ENCODE measurements at regions not wholly inside any gene's neighbourhood (a gene's known extent, or its start where the extent isn't known, plus 50 kb on each side); places are given as distances from the start of the nearest gene placed in this dataset.

DNA sequence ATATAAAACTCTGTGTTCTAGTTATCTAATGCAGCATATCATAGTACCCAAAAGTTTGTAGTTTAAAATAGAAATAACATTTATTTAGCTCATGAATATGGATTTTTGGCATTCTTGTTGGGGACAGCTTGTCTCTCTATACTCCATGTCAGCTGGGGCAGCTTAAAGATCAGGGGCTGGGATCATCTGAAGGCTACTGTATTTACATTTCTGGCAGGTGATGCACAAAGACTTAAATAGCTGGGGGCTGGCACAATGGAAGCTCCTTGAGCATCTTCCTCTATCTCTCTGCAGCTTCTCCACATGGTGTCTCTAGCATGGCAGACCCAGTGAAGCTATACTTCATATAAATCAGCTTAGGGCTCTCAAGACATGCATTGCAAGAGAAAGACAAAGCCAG, 55.6 kb upstream of the DAB1 start:
- Histone ChIP-seq H3K9ac (ENCODE audit: low read depth, low read length) (no peak overlapping the region), H3K4me1 (ENCODE audit: insufficient read depth, low read length) (no peaks in the 10 kb centered on the region)

GRCh38 chr1:57475366-57475765, 51.5 kb upstream of the DAB1 start:
- Histone ChIP-seq H3K9me3 (ENCODE audit: control insufficient read depth, insufficient read depth, low read length) (no peaks in the 10 kb centered on the region), H3K4me1 (ENCODE audit: insufficient read depth, low read length) (no peaks in the 10 kb centered on the region), H3K9ac (ENCODE audit: low read depth, low read length) (no peak overlapping the region), H3K36me3 (ENCODE audit: insufficient read depth, low read length) (no peaks in the 10 kb centered on the region)

More for the DNA sequence above, 55.6 kb upstream of the DAB1 start:
- Histone ChIP-seq H3K36me3 (ENCODE audit: insufficient read depth, low read length) (no peaks in the 10 kb centered on the region), H3K9me3 (ENCODE audit: control insufficient read depth, insufficient read depth, low read length) (peaks cover 4% of the 10 kb centered on the region; the same call in 1 of the 2 replicates)

DNA sequence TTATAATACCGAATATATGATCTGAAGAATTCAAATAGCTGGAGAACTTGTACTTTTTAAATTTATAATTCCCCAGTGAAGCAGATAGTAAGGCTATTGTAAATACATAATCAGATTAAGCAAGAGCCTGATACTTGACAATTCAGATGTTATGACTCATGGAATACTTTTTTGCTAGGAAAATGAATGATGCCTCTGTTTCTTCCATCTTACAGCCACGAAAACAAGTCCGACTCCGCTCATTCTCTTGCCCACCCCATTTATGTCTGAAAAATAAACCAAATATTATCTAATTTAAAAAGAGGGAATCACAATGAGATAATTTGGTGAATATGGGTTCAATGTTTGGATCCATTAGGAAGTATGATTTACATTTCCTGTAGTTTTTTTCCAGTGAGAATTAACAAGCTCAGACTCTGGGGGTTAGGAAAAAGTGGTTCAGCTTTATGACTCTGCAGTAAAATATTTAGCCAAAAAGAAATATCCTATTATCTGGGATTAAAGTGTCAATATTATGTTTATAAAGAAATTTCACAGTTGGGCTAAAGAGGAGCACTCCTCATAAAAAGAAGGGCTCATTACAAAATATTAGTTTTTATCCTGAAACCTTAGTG, 50.4 kb upstream of the DAB1 start:
- H3K9ac ChIP-seq (ENCODE audit: low read depth, low read length), result no peak overlapping the region
- no peaks in the 10 kb centered on the region for H3K4me1 ChIP-seq (ENCODE audit: insufficient read depth, low read length)
- no peaks in the 10 kb centered on the region for H3K9me3 ChIP-seq (ENCODE audit: control insufficient read depth, insufficient read depth, low read length)
- H3K36me3 ChIP-seq (ENCODE audit: insufficient read depth, low read length), result no peaks in the 10 kb centered on the region

Measured in ES-I3 (cell line).